Neuronal stem cell (in vitro differentiated cells): ENCODE measurements at regions not wholly inside any gene's neighbourhood (a gene's known extent, or its start where the extent isn't known, plus 50 kb on each side); places are given as distances from the start of the nearest gene placed in this dataset.

Experiments used
- DNase-seq: peaks from one replicate; pipeline ENCODE4 v3.0.0-alpha.2; 2013; ENCODE audit warnings: low spot score
- H2AFZ ChIP-seq: one replicate; pipeline ENCODE4 v1.6.1; 2013; ENCODE audit warnings: mild to moderate bottlenecking, low read length, inconsistent platforms
- H2AK5ac ChIP-seq: 2 replicates; pipeline ENCODE4 v1.6.1; 2013; ENCODE audit warnings: low read depth, mild to moderate bottlenecking, inconsistent platforms, low read length, moderate library complexity, mixed read lengths
- H2BK120ac ChIP-seq: 2 replicates; pipeline ENCODE4 v1.6.1; 2013; ENCODE audit warnings: low read depth, mild to moderate bottlenecking, inconsistent platforms, low read length, moderate library complexity, mixed read lengths
- H2BK12ac ChIP-seq: one replicate; pipeline ENCODE4 v1.6.1; 2013; ENCODE audit warnings: low read length, inconsistent platforms
- H2BK15ac ChIP-seq: 2 replicates; pipeline ENCODE4 v1.6.1; 2013; ENCODE audit warnings: mild to moderate bottlenecking, low read length, inconsistent platforms, mixed read lengths
- H2BK5ac ChIP-seq: one replicate; pipeline ENCODE4 v1.6.1; 2013; ENCODE audit warnings: inconsistent platforms, mild to moderate bottlenecking, low read length, moderate library complexity
- H3K14ac ChIP-seq: one replicate; pipeline ENCODE4 v1.6.1; 2013; ENCODE audit warnings: low read length, inconsistent platforms
- H3K18ac ChIP-seq: 2 replicates; pipeline ENCODE4 v1.6.1; 2013; ENCODE audit warnings: low read length, inconsistent platforms
- H3K23ac ChIP-seq: 2 replicates; pipeline ENCODE4 v1.6.1; 2013; ENCODE audit warnings: low read depth, mild to moderate bottlenecking, mixed read lengths, low read length, inconsistent platforms; ENCODE audit not compliant: poor library complexity
- H3K27ac ChIP-seq: replicated peaks from 3 replicates; pipeline ENCODE4 v1.5.1; 2013; ENCODE audit warnings: low read length, inconsistent platforms
- H3K27me3 ChIP-seq, 3 experiments: 2 replicates each; pipeline ENCODE4 v1.6.1; 2013; ENCODE audit warnings: low read length in 3 of 3, mild to moderate bottlenecking in 2 of 3, inconsistent platforms in 1 of 3, low read depth in 1 of 3, mixed read lengths in 1 of 3, moderate library complexity in 1 of 3; ENCODE audit not compliant: control insufficient read depth in 3 of 3, insufficient read depth in 3 of 3
- H3K36me3 ChIP-seq, 2 donors: replicated peaks in 1 of 2; 2 replicates each; pipeline ENCODE4 v1.6.1; 2013; ENCODE audit warnings: low read length in 2 of 2; ENCODE audit not compliant: control insufficient read depth in 2 of 2, insufficient read depth in 2 of 2
- H3K4ac ChIP-seq: 2 replicates; pipeline ENCODE4 v1.6.1; 2013; ENCODE audit warnings: inconsistent platforms, mild to moderate bottlenecking, low read length, moderate library complexity
- H3K4me1 ChIP-seq, 2 donors: 1 replicate in 1 of 2; 2 replicates in 1 of 2; pipeline ENCODE4 v1.6.1; 2013; ENCODE audit warnings: low read length in 2 of 2, low read depth in 1 of 2; ENCODE audit not compliant: control insufficient read depth in 2 of 2, insufficient read depth in 1 of 2
- H3K4me2 ChIP-seq: one replicate; pipeline ENCODE4 v1.6.1; 2013; ENCODE audit warnings: mild to moderate bottlenecking, low read length, inconsistent platforms; ENCODE audit not compliant: insufficient read depth, poor library complexity, severe bottlenecking
- H3K4me3 ChIP-seq, 2 donors: 2 replicates each; pipeline ENCODE4 v1.5.1; 2013; ENCODE audit warnings: low read length in 2 of 2, mild to moderate bottlenecking in 2 of 2, inconsistent platforms in 1 of 2, moderate library complexity in 1 of 2
- H3K79me1 ChIP-seq: one replicate; pipeline ENCODE4 v1.6.1; 2013; ENCODE audit warnings: low read depth, mild to moderate bottlenecking, inconsistent platforms, low read length, moderate library complexity
- H3K9ac ChIP-seq: one replicate; pipeline ENCODE4 v1.6.1; 2013; ENCODE audit warnings: mild to moderate bottlenecking, low read depth, low read length, inconsistent platforms; ENCODE audit not compliant: poor library complexity
- H3K9me3 ChIP-seq, 2 donors: replicated peaks in 1 of 2; 2 replicates each; pipeline versions ENCODE3 to v1.6.1; 2013; ENCODE audit warnings: low read length in 2 of 2, mild to moderate bottlenecking in 2 of 2, inconsistent platforms in 1 of 2, low read depth in 1 of 2, mixed read lengths in 1 of 2, moderate library complexity in 1 of 2; ENCODE audit not compliant: control insufficient read depth in 2 of 2, insufficient read depth in 1 of 2
- H4K8ac ChIP-seq: one replicate; pipeline ENCODE4 v1.6.1; 2013; ENCODE audit warnings: low read depth, mild to moderate bottlenecking, inconsistent platforms, low read length, moderate library complexity
- H4K91ac ChIP-seq: one replicate; pipeline ENCODE4 v1.6.1; 2013; ENCODE audit warnings: low read length, low read depth, mild to moderate bottlenecking, inconsistent platforms; ENCODE audit not compliant: poor library complexity
- WGBS, 2 donors: extraction: QIAGEN DNeasy Blood & Tissue Kit; methylation state at CpG; one replicate each; pipeline ENCODE4 v1.1.7; 2013; ENCODE audit warnings: missing lambda C conversion rate in 2 of 2, mixed read lengths in 1 of 2; ENCODE audit not compliant: insufficient read length in 2 of 2, insufficient replicate concordance in 1 of 2; ENCODE audit errors: extremely low coverage in 2 of 2; 5-methylcytosine and 5-hydroxymethylcytosine counted together

DNA sequence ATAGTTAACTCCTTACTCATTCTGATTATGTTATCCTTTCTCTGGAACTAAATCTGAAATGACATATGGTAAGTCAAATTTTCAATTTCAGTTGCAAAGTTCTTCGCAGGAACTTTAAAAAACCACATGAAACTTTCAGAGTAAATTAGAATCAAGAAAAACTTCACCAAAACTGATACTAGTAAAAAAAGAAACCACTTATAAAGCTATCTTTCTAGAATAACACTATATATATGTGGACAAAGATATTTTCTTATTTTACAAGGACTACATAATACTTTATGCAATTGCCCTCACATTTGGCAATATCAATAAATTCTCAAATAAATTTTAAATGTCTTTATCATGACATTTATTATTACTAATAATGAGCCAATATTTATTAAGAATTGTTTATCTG, 1847.1 kb upstream of the NUDT12 start:
- no peak overlapping the region for H2BK120ac ChIP-seq
- no CpG with 5 or more reads among the region's 1 CpG for WGBS, 2 donors
- no peak overlapping the region for H3K18ac ChIP-seq
- H4K8ac ChIP-seq: no peak overlapping the region
- H3K4me1 ChIP-seq: peaks cover 0 to 2% of the 10 kb centered on the region in 2 donors
- no peak overlapping the region for H2BK15ac ChIP-seq
- no peak for DNase-seq
- no peak overlapping the region for H2AFZ ChIP-seq
- H3K36me3 ChIP-seq: no peaks in the 10 kb centered on the region
- no peaks in the 10 kb centered on the region for H3K27me3 ChIP-seq
- no peak overlapping the region for H3K4ac ChIP-seq
- H3K23ac ChIP-seq: no peak overlapping the region
- no peak overlapping the region for H3K9ac ChIP-seq
- no peak overlapping the region for H3K4me3 ChIP-seq
- no peak overlapping the region for H2BK12ac ChIP-seq
- no peak overlapping the region for H3K27ac ChIP-seq
- no peaks in the 10 kb centered on the region for H3K79me1 ChIP-seq
- no peak overlapping the region for H4K91ac ChIP-seq
- no peak overlapping the region for H3K14ac ChIP-seq
- H2BK5ac ChIP-seq: no peak overlapping the region
- no peak overlapping the region for H2AK5ac ChIP-seq
- no peak overlapping the region for H3K4me2 ChIP-seq
- H3K9me3 ChIP-seq: no peaks in the 10 kb centered on the region

DNA sequence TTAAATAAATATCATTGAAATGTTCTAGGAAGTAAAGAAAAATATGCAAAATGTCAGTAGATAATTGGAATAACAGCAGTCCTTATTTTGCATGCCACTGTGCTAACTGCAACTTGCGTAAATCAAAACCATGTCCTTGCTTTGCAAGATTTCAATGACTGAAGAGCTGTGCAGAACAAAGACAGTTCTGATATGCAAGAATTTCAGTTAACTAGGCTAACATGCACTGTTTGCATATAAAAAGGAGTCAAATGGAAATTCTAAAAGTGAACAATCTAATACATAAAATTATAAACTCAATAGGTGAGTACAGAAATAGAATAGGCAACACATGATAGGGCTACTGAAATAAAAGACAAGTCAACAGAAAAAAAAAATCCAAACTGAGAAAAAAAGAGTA, 1844.6 kb upstream of the NUDT12 start:
- Histone ChIP-seq H3K9ac (no peak overlapping the region), H2BK12ac (no peak overlapping the region), H3K27me3 (no peaks in the 10 kb centered on the region), H3K14ac (no peak overlapping the region), H2BK5ac (no peak overlapping the region), H3K4me1 (no peaks in the 10 kb centered on the region), H3K23ac (no peak overlapping the region), H3K79me1 (no peaks in the 10 kb centered on the region), H3K4ac (no peak overlapping the region), H2AK5ac (no peak overlapping the region), H3K36me3 (no peaks in the 10 kb centered on the region), H2BK15ac (no peak overlapping the region), H3K4me2 (no peak overlapping the region), H3K18ac (no peak overlapping the region), H4K8ac (no peak overlapping the region), H3K9me3 (no peaks in the 10 kb centered on the region), H3K27ac (no peak overlapping the region), H2BK120ac (no peak overlapping the region), H3K4me3 (no peak overlapping the region), H2AFZ (no peak overlapping the region), H4K91ac (no peak overlapping the region)
- no peak for DNase-seq
- no CpG with 5 or more reads among the region's 1 CpG for WGBS, 2 donors

GRCh38 chr5:105397749-105398148, 1835.2 kb upstream of the NUDT12 start:
- WGBS, 2 donors: no CpG with 5 or more reads among the region's 1 CpG
- no peak overlapping the region for H3K4me2 ChIP-seq
- H4K8ac ChIP-seq: no peak overlapping the region

DNA sequence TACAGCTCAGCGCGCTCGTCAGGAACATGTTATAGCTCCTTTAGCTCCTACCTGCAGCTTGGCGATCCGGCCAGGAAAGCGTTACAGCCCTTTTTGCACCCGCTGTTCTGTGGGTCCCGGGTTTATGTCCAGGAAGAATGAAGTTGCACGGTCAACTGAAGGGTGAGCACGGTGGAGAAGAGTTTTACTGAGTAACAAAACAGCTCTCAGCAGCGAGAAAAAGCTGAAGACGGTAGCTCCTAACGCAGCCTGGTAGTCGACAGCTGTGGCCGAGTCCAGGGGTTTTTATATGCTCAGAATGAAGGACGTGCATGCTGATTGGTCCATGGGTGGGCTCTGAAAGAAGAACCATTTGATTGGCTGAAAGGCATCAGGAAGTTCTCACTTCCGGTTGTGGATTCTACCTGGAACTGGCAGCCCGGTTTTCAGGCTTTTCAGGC, 1830.1 kb upstream of the NUDT12 start:
- no peak for DNase-seq

More at GRCh38 chr5:105397749-105398148, 1835.2 kb upstream of the NUDT12 start:
- Histone ChIP-seq H2BK15ac (no peak overlapping the region), H3K14ac (no peak overlapping the region), H4K91ac (no peak overlapping the region), H3K36me3 (no peaks in the 10 kb centered on the region), H3K9ac (no peak overlapping the region), H3K4me1 (no peaks in the 10 kb centered on the region), H3K4me3 (no peak overlapping the region), H2BK120ac (no peak overlapping the region), H3K4ac (no peak overlapping the region), H3K23ac (no peak overlapping the region), H3K79me1 (no peaks in the 10 kb centered on the region), H3K9me3 (no peaks in the 10 kb centered on the region), H2BK5ac (no peak overlapping the region), H3K27me3 (no peaks in the 10 kb centered on the region), H2AK5ac (no peak overlapping the region), H2AFZ (peak overlapping the region; percentile 24), H2BK12ac (no peak overlapping the region), H3K27ac (no peak overlapping the region), H3K18ac (no peak overlapping the region)
- no peak for DNase-seq

More for the DNA sequence above, 1830.1 kb upstream of the NUDT12 start:
- H3K79me1 ChIP-seq: no peaks in the 10 kb centered on the region
- no peak overlapping the region for H3K9ac ChIP-seq
- H2AK5ac ChIP-seq: no peak overlapping the region
- no peaks in the 10 kb centered on the region for H3K27me3 ChIP-seq
- no peak overlapping the region for H3K27ac ChIP-seq
- no peak overlapping the region for H4K8ac ChIP-seq
- no peaks in the 10 kb centered on the region for H3K36me3 ChIP-seq
- H3K4me3 ChIP-seq: no peak overlapping the region
- H2BK120ac ChIP-seq: no peak overlapping the region
- peak overlapping the region; percentile 48 for H3K18ac ChIP-seq
- no peaks in the 10 kb centered on the region for H3K4me1 ChIP-seq
- H2BK15ac ChIP-seq: no peak overlapping the region
- H2BK5ac ChIP-seq: no peak overlapping the region
- H3K4ac ChIP-seq: no peak overlapping the region
- no peak overlapping the region for H3K4me2 ChIP-seq
- peak overlapping the region; percentile 73 for H2AFZ ChIP-seq
- peaks cover 0 to 3% of the 10 kb centered on the region in 2 donors for H3K9me3 ChIP-seq
- no peak overlapping the region for H2BK12ac ChIP-seq
- no peak overlapping the region for H3K14ac ChIP-seq
- H4K91ac ChIP-seq: no peak overlapping the region
- WGBS, 2 donors: no CpG with 5 or more reads among the region's 18 CpGs
- no peak overlapping the region for H3K23ac ChIP-seq
